OCI-LY7 (cell line): ENCODE measurements at regions not wholly inside any gene's neighbourhood (a gene's known extent, or its start where the extent isn't known, plus 50 kb on each side); places are given as distances from the start of the nearest gene placed in this dataset.

Experiments
- BruUV-seq: library from RNA; stranded (reverse); fragments of 400-500 nt; replicated peaks from 2 replicates; lab custom pipeline; 2021; lab: Mats Ljungman, UMichigan
- CTCF ChIA-PET: fragments of 300-600 bp; sonication (Branson Sonifier 250); formaldehyde crosslinking; loops from one replicate; lab custom pipeline; 2022; ENCODE audit warnings: antibody characterized with exemption; ENCODE audit not compliant: unreplicated experiment; lab: Charles Lee
- POLR2A ChIA-PET: fragments of 300-600 bp; sonication (Branson Sonifier 250); formaldehyde crosslinking; loops from one replicate; lab custom pipeline; 2022; ENCODE audit warnings: antibody characterized with exemption; lab: Charles Lee
- DNase-seq: peaks from one replicate; pipeline ENCODE4 v3.0.0-alpha.2; 2015; ENCODE audit warnings: low spot score
- H2AFZ ChIP-seq: fragments of 200-600 bp; sonication (generic), shearing (Covaris generic); 2 replicates; pipeline ENCODE4 v1.6.1; 2014; ENCODE audit warnings: mild to moderate bottlenecking, antibody characterized with exemption, low read length, moderate library complexity
- H3K27ac ChIP-seq: fragments of 200-600 bp; sonication (generic); 2 replicates; pipeline ENCODE4 v1.5.1; 2014; ENCODE audit warnings: mixed run types, low read depth, mild to moderate bottlenecking, moderate library complexity, low read length, inconsistent platforms; ENCODE audit not compliant: poor library complexity, severe bottlenecking
- H3K36me3 ChIP-seq: fragments of 200-600 bp; sonication (generic); 2 replicates; pipeline ENCODE4 v1.6.1; 2014; ENCODE audit warnings: mild to moderate bottlenecking, antibody characterized with exemption, low read length, moderate library complexity, mixed read lengths; ENCODE audit not compliant: insufficient read depth
- H3K4me1 ChIP-seq: fragments of 200-600 bp; sonication (generic); 2 replicates; pipeline ENCODE4 v1.5.1; 2014; ENCODE audit warnings: mild to moderate bottlenecking, low read length; ENCODE audit not compliant: insufficient read depth, poor library complexity, severe bottlenecking
- H3K4me2 ChIP-seq: fragments of 200-600 bp; sonication (generic); 2 replicates; pipeline ENCODE4 v1.6.1; 2014; ENCODE audit warnings: mild to moderate bottlenecking, low read length
- H3K4me3 ChIP-seq: fragments of 200-600 bp; sonication (generic); 2 replicates; pipeline ENCODE4 v1.5.1; 2014; ENCODE audit warnings: mild to moderate bottlenecking, low read depth, low read length; ENCODE audit not compliant: poor library complexity, severe bottlenecking
- H3K79me2 ChIP-seq: fragments of 200-600 bp; sonication (generic); 2 replicates; pipeline ENCODE4 v1.6.1; 2016; ENCODE audit warnings: low read depth, mild to moderate bottlenecking, low read length, moderate library complexity, mixed read lengths; ENCODE audit not compliant: insufficient read depth
- H3K9me2 ChIP-seq: fragments of 200-600 bp; sonication (generic); 2 replicates; pipeline ENCODE4 v1.6.1; 2016; ENCODE audit warnings: mild to moderate bottlenecking, low read length, mixed read lengths; ENCODE audit not compliant: insufficient read depth
- H3K9me3 ChIP-seq: fragments of 200-600 bp; sonication (generic); 2 replicates; pipeline ENCODE4 v1.6.1; 2014; ENCODE audit warnings: mild to moderate bottlenecking, mixed run types, low read length, mixed read lengths
- H4K20me1 ChIP-seq: fragments of 200-600 bp; sonication (generic); 2 replicates; pipeline ENCODE4 v1.6.1; 2014; ENCODE audit warnings: mild to moderate bottlenecking, antibody characterized with exemption, low read length, moderate library complexity, mixed read lengths; ENCODE audit not compliant: insufficient read depth
- EZH2phosphoT487 ChIP-seq: fragments of 200-600 bp; sonication (generic); IDR thresholded peaks from 2 replicates; pipeline ENCODE4 v1.6.1; 2018; ENCODE audit warnings: low read depth, borderline replicate concordance, mild to moderate bottlenecking, mixed run types, antibody characterized with exemption, low read length, moderate library complexity, mixed read lengths
- intact Hi-C: fragments of 100-400 bp; cut with micrococcal nuclease; formaldehyde crosslinking; loops from one replicate; pipeline ENCODE4 v1.10.0; 2022; ENCODE audit not compliant: unreplicated experiment
- TF ChIP-seq, protein P1 (sequence below): fragments of 200-600 bp; sonication (generic); conservative IDR thresholded peaks from 2 replicates; pipeline ENCODE4 v1.5.1; 2014; ENCODE audit warnings: mild to moderate bottlenecking, antibody characterized with exemption, low read length, moderate library complexity, mixed read lengths

DNA sequence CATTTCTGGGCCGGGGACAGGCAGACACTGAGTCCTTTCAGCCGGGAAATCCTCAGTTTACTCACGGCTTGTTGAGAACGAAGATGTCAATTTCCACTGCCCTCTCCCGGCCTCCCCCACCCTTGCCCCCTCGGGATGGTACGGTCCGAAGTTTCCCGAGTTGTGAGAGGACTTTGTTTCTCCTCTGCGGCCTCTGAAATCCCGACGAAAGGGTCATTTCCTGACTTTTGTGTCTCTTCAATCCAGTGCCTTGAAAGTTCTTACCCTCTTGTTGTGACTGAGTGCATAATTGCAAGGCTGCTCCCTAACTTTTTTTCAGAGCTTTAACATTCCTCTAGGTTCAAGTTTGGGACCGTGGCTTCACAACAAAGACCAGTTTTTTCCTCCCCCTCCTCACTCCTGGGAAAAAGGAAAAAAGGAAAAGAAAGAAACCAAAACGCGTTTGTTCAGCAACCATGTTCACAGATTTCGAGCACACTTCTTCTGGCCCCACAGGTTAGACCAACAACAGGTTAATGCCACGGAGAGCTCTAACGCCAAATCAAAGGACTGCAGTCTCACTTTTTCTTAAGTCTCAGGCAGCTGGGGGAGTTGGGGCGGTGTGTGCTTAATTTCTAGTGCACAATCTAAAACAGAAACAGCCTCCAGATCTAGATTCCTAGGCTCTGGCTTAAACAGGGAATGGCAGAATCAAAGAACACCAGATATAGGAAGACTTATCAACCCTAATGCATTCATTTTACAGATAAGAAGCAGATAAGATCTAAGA lies 138.9 kb downstream of the TMCO5A start:
- DNase-seq = peak; percentile 69
- Histone ChIP-seq H2AFZ (peak overlapping the region; percentile 87), H3K9me3 (no peaks in the 10 kb centered on the region), H3K4me3 (peak overlapping the region; percentile 70), H4K20me1 (no peaks in the 10 kb centered on the region), H3K4me1 (peaks cover 94% of the 10 kb centered on the region), H3K4me2 (peak overlapping the region; percentile 89), H3K9me2 (no peaks in the 10 kb centered on the region), H3K36me3 (no peaks in the 10 kb centered on the region), H3K27ac (peak overlapping the region; percentile 97), H3K79me2 (no peaks in the 10 kb centered on the region)
- no peak for TF ChIP-seq EZH2phosphoT487
- TF ChIP-seq, protein P1, sequence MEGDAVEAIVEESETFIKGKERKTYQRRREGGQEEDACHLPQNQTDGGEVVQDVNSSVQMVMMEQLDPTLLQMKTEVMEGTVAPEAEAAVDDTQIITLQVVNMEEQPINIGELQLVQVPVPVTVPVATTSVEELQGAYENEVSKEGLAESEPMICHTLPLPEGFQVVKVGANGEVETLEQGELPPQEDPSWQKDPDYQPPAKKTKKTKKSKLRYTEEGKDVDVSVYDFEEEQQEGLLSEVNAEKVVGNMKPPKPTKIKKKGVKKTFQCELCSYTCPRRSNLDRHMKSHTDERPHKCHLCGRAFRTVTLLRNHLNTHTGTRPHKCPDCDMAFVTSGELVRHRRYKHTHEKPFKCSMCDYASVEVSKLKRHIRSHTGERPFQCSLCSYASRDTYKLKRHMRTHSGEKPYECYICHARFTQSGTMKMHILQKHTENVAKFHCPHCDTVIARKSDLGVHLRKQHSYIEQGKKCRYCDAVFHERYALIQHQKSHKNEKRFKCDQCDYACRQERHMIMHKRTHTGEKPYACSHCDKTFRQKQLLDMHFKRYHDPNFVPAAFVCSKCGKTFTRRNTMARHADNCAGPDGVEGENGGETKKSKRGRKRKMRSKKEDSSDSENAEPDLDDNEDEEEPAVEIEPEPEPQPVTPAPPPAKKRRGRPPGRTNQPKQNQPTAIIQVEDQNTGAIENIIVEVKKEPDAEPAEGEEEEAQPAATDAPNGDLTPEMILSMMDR = no peak
- intact Hi-C loops = loop anchor here (1.0 to 2.0 kb wide), 3 partner anchors 57 to 178 kb away; no protein-coding TSS in a partner anchor
- ChIA-PET POLR2A (interaction anchor here (1.0 to 2.7 kb wide), 14 partner anchors 11 to 181 kb away, joined by 3 to 24 read pairs (median 4); partner anchors contain the start of gene SPRED1), CTCF (interaction anchor here (1.4 kb wide), 1 partner anchor 11 kb away, joined by 3 read pairs; no protein-coding TSS in a partner anchor)
- TSS peak; percentile 78 for BruUV-seq

GRCh38 chr15:38074029-38074428 lies 139.6 kb downstream of the TMCO5A start:
- ChIA-PET POLR2A (interaction anchor here (1.0 to 2.7 kb wide), 11 partner anchors 11 to 178 kb away, joined by 3 to 24 read pairs (median 5); partner anchors contain the start of gene SPRED1), CTCF (no interaction called here)
- peak overlapping the region; percentile 89 for H3K4me2 ChIP-seq
- TF ChIP-seq EZH2phosphoT487 = no peak
- TF ChIP-seq, protein P1 = no peak
- H3K27ac ChIP-seq = peak overlapping the region; percentile 97
- BruUV-seq = no TSS peak
- peak overlapping the region; percentile 70 for H3K4me3 ChIP-seq
- H2AFZ ChIP-seq = peak overlapping the region; percentile 87; the same call in 1 of the 2 replicates
- H3K79me2 ChIP-seq = no peaks in the 10 kb centered on the region
- H3K9me3 ChIP-seq = no peaks in the 10 kb centered on the region
- no peaks in the 10 kb centered on the region for H3K36me3 ChIP-seq
- H3K4me1 ChIP-seq = peaks cover 95% of the 10 kb centered on the region
- no peaks in the 10 kb centered on the region for H3K9me2 ChIP-seq
- H4K20me1 ChIP-seq = no peaks in the 10 kb centered on the region
- intact Hi-C loops = no loop called here
- peak; percentile 18 for DNase-seq
